OCI-LY3 (cell line): ENCODE measurements at regions not wholly inside any gene's neighbourhood (a gene's known extent, or its start where the extent isn't known, plus 50 kb on each side); places are given as distances from the start of the nearest gene placed in this dataset.

Source experiments
- CTCF ChIP-seq: fragments of 200-600, 300-600 bp; sonication (generic); IDR thresholded peaks from 2 replicates; pipeline ENCODE4 v1.5.1; 2014; ENCODE audit warnings: antibody characterized with exemption, low read length, low read depth
- EZH2phosphoT487 ChIP-seq: fragments of 200-600 bp; shearing (Covaris generic); IDR thresholded peaks from 2 replicates; pipeline ENCODE4 v1.6.1; 2018; ENCODE audit warnings: antibody characterized with exemption, mixed run types, low read depth

GRCh38 chr21:27320868-27321267, 354.0 kb upstream of the ADAMTS5 start:
- TF ChIP-seq CTCF (no peak), EZH2phosphoT487 (no peak)
